Fibroblast of pulmonary artery (primary cell): ENCODE measurements at regions not wholly inside any gene's neighbourhood (a gene's known extent, or its start where the extent isn't known, plus 50 kb on each side); places are given as distances from the start of the nearest gene placed in this dataset.

Experiments
- DNase-seq: peaks from one replicate; pipeline ENCODE4 v3.0.0-alpha.2; 2010; ENCODE audit warnings: low read depth
- H3K4me3 ChIP-seq: replicated peaks from 2 replicates; pipeline ENCODE4 v1.5.1; 2011; ENCODE audit warnings: low read depth, mild to moderate bottlenecking, control low read depth, low read length, moderate library complexity
- CTCF ChIP-seq: IDR thresholded peaks from 2 replicates; pipeline ENCODE4 v1.5.1; 2011; ENCODE audit warnings: mild to moderate bottlenecking, control low read depth, low read length, inconsistent platforms; ENCODE audit errors: missing control alignments

GRCh38 chr2:125560855-125561254 lies 1095.1 kb upstream of the GYPC start:
- DNase-seq, result no peak
- no peak for TF ChIP-seq CTCF
- no peak overlapping the region for H3K4me3 ChIP-seq

GRCh38 chr2:125561302-125561701 lies 1094.7 kb upstream of the GYPC start:
- TF ChIP-seq CTCF, result no peak
- H3K4me3 ChIP-seq, result no peak overlapping the region
- DNase-seq, result no peak

- H3K4me3 ChIP-seq, result no peak overlapping the region
- DNase-seq, result no peak
- no peak for TF ChIP-seq CTCF
Observed at GRCh38 chr2:125562924-125563323, 1093.0 kb upstream of the GYPC start.

- DNase-seq, result no peak
- no peak overlapping the region for H3K4me3 ChIP-seq
- no peak for TF ChIP-seq CTCF
Observed at GRCh38 chr2:125564471-125564870, 1091.5 kb upstream of the GYPC start.

- no peak overlapping the region for H3K4me3 ChIP-seq
Observed at GRCh38 chr2:125566422-125566821, 1089.5 kb upstream of the GYPC start.

GRCh38 chr2:125567100-125567499 lies 1088.9 kb upstream of the GYPC start:
- no peak for DNase-seq
- no peak overlapping the region for H3K4me3 ChIP-seq
- no peak for TF ChIP-seq CTCF

More at GRCh38 chr2:125566422-125566821, 1089.5 kb upstream of the GYPC start:
- no peak for TF ChIP-seq CTCF
- DNase-seq, result no peak

- no peak for TF ChIP-seq CTCF
- no peak for DNase-seq
- no peak overlapping the region for H3K4me3 ChIP-seq
Observed at GRCh38 chr2:125572660-125573059, 1083.3 kb upstream of the GYPC start.
